ENCODE measurements at regions not wholly inside any gene's neighbourhood (a gene's known extent, or its start where the extent isn't known, plus 50 kb on each side); places are given as distances from the start of the nearest gene placed in this dataset.
"Not testable (repeated sequence)": the region's sequence is repeated elsewhere in the genome, so short reads cannot be mapped to it uniquely, and the experiment has no call there.

DNA sequence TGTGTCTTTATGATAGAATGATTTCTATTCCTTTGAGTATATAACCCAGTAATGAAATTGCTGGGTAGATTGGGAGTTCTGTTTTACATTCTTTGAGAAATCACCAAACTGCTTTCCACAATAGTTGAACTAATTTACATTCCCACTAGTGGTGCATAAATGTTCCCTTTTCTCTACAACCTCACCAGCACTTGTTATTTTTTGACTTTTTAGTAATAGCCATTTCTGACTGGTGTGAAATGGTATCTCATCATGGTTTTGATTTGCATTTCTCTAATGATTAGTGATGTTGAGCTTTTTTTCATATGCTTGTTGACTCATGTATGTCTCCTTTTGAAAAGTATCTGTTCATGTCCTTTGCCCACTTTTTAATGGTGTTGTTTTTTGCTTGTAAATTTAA lies 296.0 kb upstream of the PIK3R1 start:
- DNase-seq: not testable (repeated sequence)

DNA sequence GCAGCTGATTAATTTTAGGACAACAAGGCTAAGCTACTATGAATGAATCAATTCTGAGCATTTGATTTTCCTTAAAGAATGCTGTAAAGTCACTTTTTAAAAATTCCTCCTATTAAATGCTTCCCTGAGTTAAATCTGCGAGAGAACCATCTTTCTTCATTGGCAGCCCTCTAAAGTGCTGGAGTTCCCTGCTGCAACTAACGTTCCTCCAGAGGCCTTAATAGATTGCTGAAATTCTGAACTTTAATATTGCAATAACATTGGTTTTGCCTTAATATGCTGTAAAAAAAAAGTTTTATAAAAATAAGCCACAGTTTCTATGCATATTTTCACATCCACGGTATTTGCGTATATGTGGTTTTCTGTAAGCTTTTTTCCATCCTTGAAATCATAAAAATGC lies 298.0 kb upstream of the PIK3R1 start:
- DNase-seq: no peak

DNA sequence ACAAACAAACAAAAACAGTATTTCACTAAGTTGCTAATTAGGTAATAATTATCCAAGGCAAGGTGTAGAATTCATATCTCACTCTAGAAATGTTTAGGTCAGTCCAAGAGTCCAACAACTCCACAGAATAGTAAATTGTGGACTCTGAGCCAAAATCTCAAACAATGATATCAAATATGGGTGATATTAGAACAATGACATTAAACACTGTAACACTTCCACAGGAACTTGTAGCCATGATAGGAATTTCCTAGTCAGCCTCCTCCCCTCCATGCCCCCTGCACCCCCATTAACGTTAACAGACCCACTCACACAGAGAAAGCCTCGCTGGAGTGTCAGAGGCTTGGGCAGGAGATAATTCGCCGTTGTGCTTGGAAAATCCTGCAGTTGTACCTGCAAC lies 305.0 kb upstream of the PIK3R1 start:
- no peak for DNase-seq

DNA sequence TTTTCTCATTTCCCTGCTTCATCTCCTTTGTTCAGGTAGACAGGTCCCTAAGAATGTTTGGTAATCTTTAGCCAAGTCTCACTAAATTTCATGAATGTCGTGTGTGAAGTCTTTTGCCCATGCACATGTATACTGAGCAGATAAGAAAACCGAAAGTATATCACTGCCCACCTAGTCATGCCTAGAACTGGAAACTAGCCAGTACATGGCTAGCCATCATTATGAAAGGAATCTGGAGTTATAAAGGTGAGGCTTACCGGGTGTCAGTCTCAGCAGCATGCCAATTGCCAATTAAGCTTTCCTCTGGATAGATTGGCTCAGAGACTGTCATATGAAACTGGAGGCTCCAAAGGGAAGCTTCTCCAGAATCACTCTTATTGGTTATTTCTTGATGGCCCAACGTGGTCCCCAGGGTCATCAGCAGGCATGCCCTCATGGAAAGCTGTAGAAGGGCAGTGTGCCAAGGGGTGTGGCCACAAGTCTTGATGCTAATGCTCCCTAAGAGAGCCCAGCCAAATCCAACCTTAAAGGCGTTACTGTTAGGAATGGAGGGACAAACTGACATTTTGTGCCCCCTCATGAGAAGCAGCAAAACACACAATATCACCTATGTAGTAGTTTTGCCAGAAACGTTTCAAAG lies 307.3 kb upstream of the PIK3R1 start:
- no peak for DNase-seq

DNA sequence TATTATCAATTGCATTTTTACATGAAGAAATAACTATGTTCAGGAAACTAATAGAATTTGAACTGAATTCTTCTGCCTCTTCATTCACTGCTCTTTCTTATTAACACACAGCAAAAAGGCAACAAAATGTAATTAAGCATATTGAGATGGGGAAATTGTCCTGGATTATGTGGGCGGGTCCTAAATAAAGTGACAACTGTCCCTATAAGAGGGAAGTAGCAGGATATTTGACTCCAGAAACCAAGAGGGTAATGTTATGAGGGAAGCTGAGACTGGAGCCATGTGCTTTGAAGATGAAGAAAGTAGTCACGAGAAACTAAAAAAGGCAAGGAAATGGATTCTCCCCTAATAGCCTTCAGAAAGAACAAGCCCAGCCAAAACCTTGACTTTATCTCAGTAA lies 311.2 kb upstream of the PIK3R1 start:
- DNase-seq: no peak

DNA sequence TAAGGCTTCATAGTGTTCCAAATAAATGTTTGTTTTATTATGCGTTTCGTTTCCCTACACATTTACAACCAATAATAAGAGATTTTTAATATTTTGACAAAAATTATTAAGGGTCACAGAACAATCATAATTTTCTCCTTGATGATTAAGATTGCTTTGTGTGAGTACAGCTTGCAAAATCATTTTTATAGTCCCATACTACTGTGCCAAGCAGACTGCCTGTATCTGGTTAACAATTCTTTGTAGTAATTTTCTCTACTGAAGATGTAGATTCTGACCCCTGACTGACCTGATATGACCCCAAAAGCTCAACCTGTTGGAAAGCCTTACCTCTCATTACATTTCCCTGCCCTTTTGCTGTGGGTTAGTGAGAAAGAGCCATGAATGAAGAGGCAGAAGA lies 311.9 kb upstream of the PIK3R1 start:
- no peak for DNase-seq

DNA sequence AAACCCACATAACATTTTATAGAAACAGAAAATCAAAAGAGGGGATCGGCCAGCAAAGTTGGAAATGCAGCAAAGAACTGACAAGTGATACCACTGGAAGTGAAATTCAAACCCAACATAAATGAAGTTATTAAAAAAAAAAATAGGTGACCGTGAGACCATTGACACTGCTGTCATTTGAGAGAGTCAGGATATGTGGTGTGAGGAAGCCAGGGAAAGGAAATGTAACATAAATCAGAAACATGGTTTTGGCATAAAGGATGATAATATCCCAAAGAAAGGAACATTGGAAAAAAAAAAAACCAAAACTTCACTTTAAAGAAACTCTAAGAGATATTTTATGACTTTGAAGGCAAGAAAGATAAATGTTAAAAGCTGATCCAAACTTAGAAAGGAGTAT lies 312.4 kb upstream of the PIK3R1 start:
- DNase-seq: no peak

DNA sequence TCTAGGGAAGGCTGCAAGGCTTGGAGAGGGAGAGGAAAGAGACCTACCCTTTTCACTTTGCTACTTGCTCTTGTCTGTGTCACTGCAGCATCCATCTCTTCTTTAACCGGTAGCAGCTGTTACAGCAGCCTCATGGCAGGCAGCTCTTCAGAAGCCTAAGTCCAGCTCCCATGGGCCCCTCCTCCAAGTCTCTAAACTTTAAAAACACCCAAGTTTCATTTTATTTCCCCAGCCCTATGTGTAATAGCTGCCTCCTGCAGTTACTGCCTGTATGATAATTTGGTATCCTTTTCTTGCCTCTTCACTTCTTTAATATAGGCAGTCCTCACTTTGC lies 313.1 kb upstream of the PIK3R1 start:
- DNase-seq: no peak

DNA sequence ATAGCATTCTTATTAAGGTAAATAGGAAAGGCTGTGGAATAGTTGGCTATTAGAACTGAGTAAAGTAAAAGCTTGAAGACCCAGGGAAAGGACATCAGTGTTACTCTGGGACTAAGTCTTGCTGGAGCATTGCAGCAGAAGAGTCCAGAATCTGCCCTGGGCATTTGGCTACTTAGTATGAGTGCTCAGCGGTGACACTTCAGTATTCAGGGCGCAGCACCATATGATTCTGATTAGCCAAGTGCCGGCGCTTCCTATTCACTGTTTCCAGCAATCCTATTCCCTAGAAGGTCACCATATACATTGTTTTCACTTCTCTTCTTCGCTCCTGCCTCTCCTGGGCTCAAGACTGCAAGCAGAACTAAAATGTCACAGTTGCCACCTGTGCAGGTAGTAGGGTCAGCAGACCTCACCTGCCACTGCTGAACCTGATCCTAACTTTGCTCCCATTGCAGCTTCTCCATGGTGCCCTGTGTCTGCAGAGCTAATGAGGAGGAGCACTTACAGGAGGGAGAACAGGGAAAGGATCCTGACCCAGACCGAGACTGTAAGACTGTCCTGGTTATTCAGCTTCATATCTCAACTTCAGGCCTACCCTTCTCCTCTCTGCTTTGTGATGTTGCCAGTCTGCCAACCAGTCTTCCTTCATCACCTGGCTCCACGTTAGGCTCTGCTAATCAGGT lies 313.6 kb upstream of the PIK3R1 start:
- DNase-seq: no peak

DNA sequence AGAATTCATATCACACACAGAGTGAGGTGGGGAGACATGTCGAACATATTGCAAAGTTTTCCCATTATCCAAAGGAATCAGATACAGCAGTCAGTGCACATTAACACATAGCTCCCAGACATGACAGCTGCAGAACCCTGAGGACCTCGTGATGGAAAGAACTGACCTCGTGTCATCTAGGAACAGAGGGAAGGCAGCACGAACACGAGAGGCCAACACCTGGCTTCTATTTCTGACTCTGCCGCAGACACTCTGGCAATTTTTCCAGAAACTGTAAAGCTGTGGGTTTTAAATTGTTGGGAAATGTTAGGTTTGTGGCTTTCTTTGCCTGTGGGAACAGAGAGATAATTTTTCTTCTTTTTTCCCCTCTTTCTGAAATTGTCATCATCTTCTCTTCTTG lies 315.0 kb upstream of the PIK3R1 start:
- no peak for DNase-seq

DNA sequence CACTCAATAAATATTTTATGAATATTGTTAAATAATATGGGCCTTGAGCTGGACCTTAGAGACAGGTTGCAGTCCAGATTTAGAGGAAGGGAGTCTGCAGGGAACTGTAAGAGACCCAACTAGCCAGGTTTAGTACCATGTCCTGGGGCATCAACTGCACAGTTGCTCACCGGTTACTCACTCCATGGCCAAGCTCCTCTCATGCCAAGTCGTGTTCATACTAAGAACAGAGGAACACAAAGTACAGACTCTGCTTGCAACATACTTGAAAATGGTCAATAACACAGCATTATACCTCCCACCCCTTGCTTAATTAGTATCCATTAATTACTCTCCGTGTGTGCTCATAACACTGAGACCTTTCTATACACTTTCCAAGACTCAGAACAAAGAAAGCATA lies 317.6 kb upstream of the PIK3R1 start:
- no peak for DNase-seq

DNA sequence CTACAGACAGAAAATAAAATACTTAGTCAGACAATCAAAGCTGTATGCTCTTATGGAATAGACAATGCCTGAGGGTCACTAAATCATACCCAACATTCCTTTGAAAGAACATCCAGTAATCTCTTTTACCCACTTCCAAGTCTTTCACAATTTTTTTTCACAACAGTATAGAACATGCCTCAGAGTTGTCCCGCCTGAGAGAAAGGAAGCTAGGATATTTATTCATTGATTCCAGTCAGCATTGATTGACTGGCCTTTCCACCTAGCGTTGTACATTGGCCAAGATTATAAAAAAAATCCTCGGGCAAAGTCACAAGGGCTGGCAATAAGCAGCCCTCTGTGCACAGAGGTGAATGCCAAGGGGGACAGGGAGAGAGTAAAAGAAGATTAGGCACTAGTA lies 318.1 kb upstream of the PIK3R1 start:
- no peak for DNase-seq

DNA sequence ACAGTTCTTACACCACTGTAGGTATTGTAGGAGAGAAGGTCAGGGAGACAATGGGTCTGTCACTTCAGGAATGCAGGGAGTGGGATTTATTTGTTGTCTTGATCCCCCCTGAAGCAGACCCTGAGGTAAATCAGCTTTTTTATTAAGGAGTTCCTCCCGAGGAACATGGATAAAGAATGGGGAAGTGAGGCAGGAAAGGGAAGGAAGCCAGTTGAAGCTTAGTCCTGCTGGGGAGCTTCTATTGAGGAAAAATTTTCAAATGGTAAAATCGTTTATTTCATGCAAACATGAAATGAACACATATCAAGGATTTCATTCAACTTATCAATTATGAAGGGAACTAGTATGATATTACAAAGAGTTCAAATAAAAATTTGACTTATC lies 318.6 kb upstream of the PIK3R1 start:
- no peak for DNase-seq

DNA sequence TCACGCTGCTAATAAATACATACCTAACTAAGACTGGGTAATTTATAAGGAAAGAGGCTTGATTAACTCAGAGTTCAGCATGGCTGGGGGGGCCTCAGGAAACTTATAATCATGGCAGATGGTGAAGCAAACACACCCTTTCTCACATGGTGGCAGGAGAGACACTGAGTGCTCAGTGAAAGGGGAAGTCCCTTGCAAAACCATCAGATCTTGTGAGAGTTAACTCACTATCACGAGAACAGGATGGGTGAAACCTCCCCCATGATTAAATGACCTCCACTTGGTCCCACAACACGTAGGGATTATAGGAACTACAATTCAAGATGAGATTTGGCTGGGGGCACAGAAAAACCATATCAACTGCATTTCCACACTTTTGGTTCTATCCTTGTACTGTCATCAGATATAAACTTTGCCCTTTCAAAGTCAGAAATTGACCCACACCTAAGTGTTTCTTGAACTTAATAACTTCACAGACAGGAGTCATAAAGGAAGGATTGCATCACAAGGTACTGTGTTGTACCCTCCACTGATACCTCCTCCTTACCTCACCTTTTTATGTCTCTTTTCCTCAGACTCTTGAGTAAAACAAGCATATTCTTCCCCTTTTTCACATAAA lies 319.1 kb upstream of the PIK3R1 start:
- no peak for DNase-seq

DNA sequence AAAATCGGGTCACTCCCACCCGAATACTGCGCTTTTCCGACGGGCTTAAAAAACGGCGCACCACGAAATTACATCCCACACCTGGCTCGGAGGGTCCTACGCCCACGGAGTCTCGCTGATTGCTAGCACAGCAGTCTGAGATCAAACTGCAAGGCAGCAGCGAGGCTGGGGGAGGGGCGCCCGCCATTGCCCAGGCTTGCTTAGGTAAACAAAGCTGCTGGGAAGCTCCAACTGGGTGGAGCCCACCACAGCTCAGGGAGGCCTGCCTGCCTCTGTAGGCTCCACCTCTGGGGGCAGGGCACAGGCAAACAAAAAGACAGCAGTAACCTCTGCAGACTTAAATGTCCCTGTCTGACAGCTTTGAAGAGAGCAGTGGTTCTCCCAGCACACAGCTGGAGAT lies 325.7 kb upstream of the PIK3R1 start:
- DNase-seq: not testable (repeated sequence)

DNA sequence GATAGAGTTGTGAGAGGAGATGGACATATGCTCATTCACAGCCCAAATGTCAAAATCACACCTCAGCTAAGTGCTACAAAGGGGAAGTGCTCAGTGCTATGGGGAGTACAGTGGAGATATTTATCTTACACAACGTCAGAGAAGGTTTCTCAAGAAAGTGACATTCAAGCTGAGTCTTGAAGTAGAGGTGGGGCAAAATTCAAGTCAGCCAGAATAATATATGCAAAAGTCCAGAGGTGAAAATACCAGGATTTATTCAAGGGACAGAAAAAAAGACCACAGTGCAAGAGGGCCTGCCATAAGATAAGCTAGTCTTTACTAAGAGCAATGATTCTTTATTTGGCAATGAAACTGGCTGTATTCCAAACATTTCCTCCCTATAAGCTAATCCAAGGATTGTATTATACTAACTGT lies 327.8 kb upstream of the PIK3R1 start:
- DNase-seq: no peak

DNA sequence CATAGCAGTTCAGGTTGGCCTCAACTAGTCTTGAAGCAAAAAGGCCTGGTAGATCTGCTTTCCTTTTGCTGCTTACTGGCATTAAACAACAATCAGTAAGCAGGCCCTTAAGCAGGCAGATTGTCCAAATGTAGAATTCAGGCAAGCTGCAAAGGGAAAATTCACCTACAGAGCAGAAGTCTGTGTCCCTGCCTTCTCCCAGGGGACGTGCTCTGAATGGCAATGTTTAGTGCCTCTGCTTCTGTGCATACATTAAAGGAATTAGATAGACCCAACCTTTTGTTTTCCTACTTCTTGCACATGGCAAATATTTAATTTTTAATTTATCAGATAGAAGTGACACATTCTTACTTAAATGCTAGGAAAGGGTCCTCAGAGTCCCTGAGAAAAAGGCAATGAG lies 328.8 kb upstream of the PIK3R1 start:
- no peak for DNase-seq

DNA sequence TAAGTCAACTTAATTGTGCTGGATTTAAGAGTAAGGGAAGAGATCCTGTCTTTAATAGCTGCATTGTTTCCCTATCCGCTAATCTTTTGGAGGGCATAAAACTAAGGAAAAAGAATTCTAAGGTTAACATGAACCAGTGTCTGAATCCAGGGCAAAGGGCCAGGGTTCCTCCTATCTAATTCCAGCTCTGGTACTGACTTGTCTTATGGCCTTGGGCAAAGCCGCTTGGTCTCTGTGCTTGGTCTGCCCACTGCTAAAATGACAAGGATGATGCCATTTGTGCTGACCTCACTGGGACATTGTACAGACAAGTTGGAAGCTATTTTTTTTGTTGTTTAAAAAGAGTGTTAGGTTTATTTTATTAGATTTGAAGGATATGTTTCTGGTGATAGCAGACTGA lies 334.7 kb upstream of the PIK3R1 start:
- no peak for DNase-seq

DNA sequence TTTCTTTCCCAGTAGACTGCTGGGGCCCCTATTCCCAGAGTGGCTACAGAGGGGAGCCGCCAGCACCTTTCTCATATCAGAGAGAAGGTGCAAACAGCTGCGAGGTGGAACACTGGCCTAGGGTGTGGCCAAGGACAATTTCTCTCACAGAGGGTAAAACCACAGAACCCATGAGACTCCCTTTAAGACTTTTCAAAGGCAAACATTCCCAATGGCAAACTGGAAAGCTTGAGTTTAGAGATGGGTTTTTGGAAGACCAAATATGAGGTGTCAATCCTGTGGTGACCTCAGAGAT lies 335.1 kb upstream of the PIK3R1 start:
- DNase-seq: no peak

DNA sequence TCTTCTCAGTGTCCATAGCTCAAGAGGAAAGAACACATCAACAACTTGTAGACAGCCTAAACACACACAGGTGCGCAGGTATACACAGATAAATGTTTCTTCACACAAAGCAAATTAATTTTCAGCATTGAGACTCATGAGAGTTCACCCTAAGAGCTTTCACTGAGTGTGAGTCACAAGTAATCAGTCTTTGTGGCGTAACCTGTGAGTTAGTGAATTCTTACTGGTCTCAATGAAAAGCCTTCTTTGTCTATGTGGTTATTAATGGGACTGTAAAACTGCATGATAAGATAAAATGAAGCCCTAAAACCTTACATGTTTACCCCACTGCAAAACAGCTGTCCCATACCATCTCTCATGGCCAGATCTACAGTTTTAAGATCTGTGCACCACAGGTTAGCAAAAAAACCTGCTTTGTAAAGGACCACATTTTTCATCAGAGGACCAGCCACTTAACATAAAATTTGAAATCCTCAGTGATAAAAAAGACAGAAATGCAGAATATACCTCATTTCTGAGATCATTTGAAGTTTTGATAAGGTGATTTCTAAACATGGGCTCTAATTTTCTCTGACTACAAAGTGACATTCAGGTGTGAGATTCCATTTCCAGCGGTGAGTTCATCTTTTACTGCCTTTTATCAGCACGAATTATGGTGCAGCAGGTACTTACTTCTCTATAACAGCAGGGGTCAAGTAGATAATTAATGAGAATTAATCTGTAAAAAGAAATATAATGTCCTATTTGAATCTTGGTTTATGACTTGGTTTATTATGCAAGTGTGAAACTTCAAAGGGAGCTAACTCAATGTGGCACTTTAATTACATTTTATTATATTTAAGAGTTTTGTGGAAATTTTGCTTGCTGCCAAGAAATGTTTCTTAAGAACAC lies 335.7 kb upstream of the PIK3R1 start:
- no peak for DNase-seq

DNA sequence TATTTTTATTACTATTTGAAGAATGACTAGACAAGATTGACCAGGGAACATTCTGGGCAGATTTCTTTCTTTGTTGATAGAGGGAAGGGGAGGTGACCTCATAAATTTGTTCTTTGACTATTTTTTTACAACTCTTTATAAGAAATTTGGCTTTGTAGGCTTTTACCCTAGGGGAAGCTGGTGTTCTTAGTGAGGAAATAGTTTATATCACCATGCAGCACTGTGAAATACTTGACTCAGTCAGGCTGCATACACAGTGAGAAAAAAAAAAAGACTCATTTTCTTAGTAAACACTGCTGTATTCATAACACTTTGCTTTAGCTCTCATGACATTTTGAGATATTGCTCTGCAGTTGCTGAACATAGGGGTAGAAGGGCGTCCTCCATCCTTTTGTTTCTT lies 336.6 kb upstream of the PIK3R1 start:
- DNase-seq: no peak

DNA sequence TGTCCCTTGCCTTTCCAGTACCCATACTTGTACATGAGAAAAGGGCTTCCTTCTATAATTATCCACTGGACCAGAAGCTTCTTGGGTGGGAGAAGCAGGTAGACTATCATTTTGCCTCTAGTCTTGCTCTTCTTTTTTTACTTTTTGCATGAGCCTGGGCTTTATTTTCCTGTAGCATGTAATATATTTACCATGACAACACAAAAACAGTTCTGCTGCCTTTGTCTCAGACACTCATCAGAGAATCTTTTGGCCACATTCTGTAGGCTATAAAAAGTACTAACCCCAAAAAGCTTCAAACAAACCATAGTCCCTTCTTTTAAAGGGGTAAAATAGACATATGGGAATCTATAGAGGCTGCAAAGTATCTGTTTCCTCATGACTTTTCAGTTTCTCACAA lies 339.2 kb upstream of the PIK3R1 start:
- no peak for DNase-seq

DNA sequence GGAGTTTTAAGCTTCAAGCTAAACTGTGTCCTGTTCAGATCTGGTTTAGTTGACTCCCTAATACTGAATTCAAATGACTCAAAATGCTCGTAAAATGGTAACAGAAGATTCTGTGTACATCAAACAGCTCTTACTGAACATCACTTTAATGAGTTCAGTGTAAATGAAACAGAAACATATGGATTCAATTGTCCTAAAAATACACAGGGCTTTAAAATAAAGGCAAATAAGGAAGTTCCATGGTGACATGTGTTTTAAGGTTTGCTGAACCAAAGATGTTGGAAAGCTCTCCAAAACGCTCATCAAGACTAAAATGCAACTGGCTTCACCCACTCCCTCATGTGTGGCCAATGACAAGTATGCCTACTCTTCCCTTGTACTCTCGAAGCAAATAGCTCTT lies 340.0 kb upstream of the PIK3R1 start:
- no peak for DNase-seq

DNA sequence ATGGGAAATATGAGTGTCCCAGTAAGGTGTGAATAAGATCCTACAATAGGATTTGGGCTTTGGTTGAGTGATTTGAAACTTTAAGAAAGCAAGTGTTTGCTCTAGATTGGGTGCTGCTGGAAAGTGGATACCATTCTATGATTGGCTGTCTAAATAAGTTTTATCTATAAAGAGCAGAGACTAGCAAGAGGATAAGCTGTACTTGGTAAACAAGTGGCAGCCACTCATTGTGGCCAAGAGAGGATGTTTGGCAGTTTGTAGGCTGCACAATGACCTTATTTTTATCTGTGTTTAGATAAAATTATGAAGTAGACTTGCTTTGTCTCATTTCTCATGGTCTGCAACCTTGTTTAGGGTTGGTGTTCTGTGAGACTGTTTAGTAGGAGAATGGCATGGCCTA lies 341.6 kb upstream of the PIK3R1 start:
- no peak for DNase-seq
